PFSK-1 (cell line): ENCODE measurements at regions not wholly inside any gene's neighbourhood (a gene's known extent, or its start where the extent isn't known, plus 50 kb on each side); places are given as distances from the start of the nearest gene placed in this dataset.

Experiments
- FOXP2 ChIP-seq: optimal IDR thresholded peaks from 2 replicates; pipeline ENCODE3; 2011; ENCODE audit warnings: borderline replicate concordance, control low read depth, inconsistent platforms; ENCODE audit not compliant: insufficient read depth; ENCODE audit errors: extremely low read length, extremely low read depth
- POLR2AphosphoS5 ChIP-seq: IDR thresholded peaks from 2 replicates; pipeline ENCODE4 v1.6.1; 2012; ENCODE audit warnings: low read depth, mild to moderate bottlenecking, control low read depth, low read length, moderate library complexity
- SIN3A ChIP-seq: IDR thresholded peaks from 2 replicates; pipeline ENCODE4 v1.6.1; 2012; ENCODE audit warnings: mild to moderate bottlenecking, low read length, moderate library complexity, borderline replicate concordance; ENCODE audit not compliant: insufficient read depth
- TAF1 ChIP-seq: IDR thresholded peaks from 2 replicates; pipeline ENCODE4 v1.6.1; 2012; ENCODE audit warnings: low read length, control low read depth, borderline replicate concordance; ENCODE audit not compliant: insufficient read depth
- TF ChIP-seq, protein P1 (sequence below), 2 experiments: IDR thresholded peaks; 2 replicates each; pipeline versions ENCODE4 v1.6.1 to v1.8.0; 2011 to 2012; ENCODE audit warnings: low read depth in 2 of 2, low read length in 2 of 2, control low read depth in 1 of 2, inconsistent platforms in 1 of 2, mild to moderate bottlenecking in 1 of 2, moderate library complexity in 1 of 2; ENCODE audit not compliant: insufficient read depth in 1 of 2

DNA sequence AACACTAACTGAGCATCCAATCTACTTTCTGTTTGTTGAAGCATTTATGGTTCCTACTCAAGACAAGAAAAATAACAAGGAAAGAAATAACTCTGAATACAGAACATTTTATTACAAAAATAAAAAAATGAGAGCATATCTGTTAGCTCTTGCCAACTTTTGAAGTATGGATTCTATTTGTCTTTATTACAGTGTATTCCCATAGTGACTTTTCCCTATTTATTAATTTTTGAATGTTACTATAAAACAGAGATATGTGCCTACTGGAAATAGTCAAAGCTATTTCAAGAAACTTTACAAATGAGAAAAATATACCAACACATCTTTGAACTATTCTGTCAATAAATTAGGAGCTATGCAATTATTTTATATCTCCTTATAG is 153.0 kb downstream of the HLX start:
- TF ChIP-seq SIN3A (no peak), POLR2AphosphoS5 (no peak), FOXP2 (no peak), TAF1 (no peak)
- TF ChIP-seq, protein P1, sequence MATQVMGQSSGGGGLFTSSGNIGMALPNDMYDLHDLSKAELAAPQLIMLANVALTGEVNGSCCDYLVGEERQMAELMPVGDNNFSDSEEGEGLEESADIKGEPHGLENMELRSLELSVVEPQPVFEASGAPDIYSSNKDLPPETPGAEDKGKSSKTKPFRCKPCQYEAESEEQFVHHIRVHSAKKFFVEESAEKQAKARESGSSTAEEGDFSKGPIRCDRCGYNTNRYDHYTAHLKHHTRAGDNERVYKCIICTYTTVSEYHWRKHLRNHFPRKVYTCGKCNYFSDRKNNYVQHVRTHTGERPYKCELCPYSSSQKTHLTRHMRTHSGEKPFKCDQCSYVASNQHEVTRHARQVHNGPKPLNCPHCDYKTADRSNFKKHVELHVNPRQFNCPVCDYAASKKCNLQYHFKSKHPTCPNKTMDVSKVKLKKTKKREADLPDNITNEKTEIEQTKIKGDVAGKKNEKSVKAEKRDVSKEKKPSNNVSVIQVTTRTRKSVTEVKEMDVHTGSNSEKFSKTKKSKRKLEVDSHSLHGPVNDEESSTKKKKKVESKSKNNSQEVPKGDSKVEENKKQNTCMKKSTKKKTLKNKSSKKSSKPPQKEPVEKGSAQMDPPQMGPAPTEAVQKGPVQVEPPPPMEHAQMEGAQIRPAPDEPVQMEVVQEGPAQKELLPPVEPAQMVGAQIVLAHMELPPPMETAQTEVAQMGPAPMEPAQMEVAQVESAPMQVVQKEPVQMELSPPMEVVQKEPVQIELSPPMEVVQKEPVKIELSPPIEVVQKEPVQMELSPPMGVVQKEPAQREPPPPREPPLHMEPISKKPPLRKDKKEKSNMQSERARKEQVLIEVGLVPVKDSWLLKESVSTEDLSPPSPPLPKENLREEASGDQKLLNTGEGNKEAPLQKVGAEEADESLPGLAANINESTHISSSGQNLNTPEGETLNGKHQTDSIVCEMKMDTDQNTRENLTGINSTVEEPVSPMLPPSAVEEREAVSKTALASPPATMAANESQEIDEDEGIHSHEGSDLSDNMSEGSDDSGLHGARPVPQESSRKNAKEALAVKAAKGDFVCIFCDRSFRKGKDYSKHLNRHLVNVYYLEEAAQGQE (IDR thresholded peaks at IDR 0.05; ENCODE audit: insufficient read depth in 1 of 2, low read depth in 2 of 2, low read length in 2 of 2) = no peak

DNA sequence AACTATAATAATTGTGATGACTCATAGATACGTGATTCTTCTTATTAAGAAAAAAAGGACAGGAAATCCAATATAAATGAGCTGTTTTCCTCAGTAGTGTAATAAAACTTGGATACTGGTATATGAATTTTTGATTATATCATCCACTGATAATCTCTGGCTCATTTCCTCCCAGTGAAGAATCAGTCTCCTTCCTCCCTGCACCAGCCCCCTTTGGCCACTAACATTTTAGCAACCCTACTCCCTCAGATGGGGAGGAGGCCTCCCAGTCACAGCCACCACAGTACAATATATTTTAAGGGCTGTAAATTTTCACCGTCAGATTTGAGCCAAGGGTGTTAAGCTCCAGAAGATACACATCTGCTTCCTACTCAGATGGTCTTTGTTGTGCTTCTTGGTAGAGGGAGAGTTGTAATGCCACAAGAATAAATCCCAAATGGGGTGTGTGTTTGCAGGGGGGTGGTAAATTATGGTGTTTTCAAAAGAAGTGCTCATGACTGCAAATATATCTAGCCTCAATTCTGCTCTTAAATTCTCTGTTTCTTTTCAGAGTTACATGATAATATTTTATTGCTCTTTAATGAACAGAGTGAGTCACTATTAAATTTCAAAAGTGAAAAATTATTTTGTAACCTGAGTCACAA is 153.5 kb downstream of the HLX start:
- TF ChIP-seq, protein P1 (IDR thresholded peaks at IDR 0.05; ENCODE audit: insufficient read depth in 1 of 2, low read depth in 2 of 2, low read length in 2 of 2) = peak in 1 of 2 experiments; percentile 59; a peak in 1 of 4 replicates
- TF ChIP-seq POLR2AphosphoS5 = no peak

DNA sequence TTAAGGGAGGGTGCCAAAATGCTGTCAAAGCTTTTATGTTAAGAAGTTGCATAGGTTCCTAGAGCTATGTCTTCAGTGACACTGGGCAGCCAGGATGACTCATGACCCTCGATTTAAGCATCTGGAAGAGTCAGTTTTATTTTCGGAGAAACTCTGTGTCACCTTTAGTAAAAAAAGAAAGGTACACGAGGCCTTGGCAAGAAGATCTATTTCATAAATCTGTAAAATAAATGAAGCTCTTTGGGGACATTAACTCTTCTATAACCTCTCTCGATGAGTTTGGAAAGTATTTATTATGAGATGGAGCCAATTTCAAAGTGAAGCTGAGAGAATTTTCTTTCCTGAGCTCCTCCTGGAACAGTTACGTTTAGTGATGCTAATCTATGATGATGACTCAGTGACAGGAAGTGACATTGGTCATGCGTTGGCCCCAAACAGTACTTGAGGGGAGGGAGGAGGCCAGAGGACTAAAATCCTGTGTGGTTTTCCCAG is 156.5 kb downstream of the HLX start:
- TF ChIP-seq FOXP2 (no peak), SIN3A (peak; percentile 74; the same call in 1 of the 2 replicates), TAF1 (peak; percentile 36; the same call in 1 of the 2 replicates), POLR2AphosphoS5 (no peak)
- TF ChIP-seq, protein P1 (IDR thresholded peaks at IDR 0.05; ENCODE audit: insufficient read depth in 1 of 2, low read depth in 2 of 2, low read length in 2 of 2) = peak in 1 of 2 experiments; percentile 25; a peak in 1 of 4 replicates

DNA sequence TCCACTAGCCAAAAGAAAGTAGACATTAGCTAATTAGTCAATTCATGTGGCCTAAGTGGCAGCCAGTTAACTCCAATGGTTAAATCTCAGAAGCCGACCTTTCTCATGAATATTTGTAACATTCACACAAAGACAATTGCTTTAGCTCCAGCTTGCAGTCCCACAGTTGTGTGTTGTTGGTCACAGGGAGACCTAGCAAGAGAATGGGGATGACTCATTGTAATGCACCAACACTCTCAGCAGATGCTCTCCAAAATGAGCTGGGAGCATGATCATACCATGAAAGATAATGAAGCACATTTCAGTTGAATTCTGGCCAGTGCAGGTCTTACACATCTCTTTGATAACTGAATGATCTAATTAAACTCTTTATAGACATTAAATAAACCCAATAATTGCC is 160.4 kb downstream of the HLX start:
- TF ChIP-seq SIN3A (no peak), POLR2AphosphoS5 (no peak)

DNA sequence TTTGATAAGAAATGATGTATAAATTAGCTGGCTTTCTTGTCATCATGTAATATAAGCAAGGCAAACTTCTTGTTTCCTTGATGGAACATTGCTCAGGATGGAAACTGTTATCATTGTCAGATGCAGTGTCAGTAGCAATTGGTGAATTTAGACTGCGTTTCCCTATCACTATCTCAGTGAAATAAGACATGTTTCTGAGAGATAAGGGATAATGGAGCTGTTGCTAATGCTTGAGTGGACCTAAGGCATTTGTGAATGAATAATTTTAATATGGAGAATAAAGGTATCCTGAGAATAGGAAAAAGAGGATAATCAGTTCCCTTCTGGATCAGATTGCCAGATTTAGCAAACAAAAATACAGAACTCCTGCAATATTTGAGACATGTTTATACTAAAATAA is 160.9 kb downstream of the HLX start:
- TF ChIP-seq FOXP2 = no peak
- TF ChIP-seq POLR2AphosphoS5 = no peak
- TF ChIP-seq, protein P1 (IDR thresholded peaks at IDR 0.05; ENCODE audit: insufficient read depth in 1 of 2, low read depth in 2 of 2, low read length in 2 of 2) = no peak
- no peak for TF ChIP-seq SIN3A
- TF ChIP-seq TAF1 = no peak
